T-helper 2 cell treated with Interferon-gamma antibody and Interleukin-4, amounts not matched to agents 5 μg/mL and 100 μg/mL, for 36 hours (primary cell): ENCODE measurements at regions not wholly inside any gene's neighbourhood (a gene's known extent, or its start where the extent isn't known, plus 50 kb on each side); places are given as distances from the start of the nearest gene placed in this dataset.
"Not testable (repeated sequence)": the region's sequence is repeated elsewhere in the genome, so short reads cannot be mapped to it uniquely, and the experiment has no call there.

ENCODE experiments used
- DNase-seq: peaks from one replicate; pipeline ENCODE4 v3.0.0; 2021; ENCODE audit warnings: low spot score
- H3K27ac Mint-ChIP-seq: one replicate; pipeline ENCODE4 v1.8.0; 2021; ENCODE audit warnings: mild to moderate bottlenecking, mixed read lengths
- H3K27me3 Mint-ChIP-seq: one replicate; pipeline ENCODE4 v1.8.0; 2021; ENCODE audit warnings: low read depth, mixed read lengths
- H3K36me3 Mint-ChIP-seq: one replicate; pipeline ENCODE4 v1.8.0; 2021; ENCODE audit warnings: low read depth, mixed read lengths
- H3K4me1 Mint-ChIP-seq: one replicate; pipeline ENCODE4 v1.8.0; 2021; ENCODE audit warnings: low read depth, mixed read lengths
- H3K4me3 Mint-ChIP-seq: one replicate; pipeline ENCODE4 v1.8.0; 2022; ENCODE audit warnings: mild to moderate bottlenecking, moderate library complexity, mixed read lengths
- H3K9me3 Mint-ChIP-seq: one replicate; pipeline ENCODE4 v1.8.0; 2021; ENCODE audit warnings: mixed read lengths

DNA sequence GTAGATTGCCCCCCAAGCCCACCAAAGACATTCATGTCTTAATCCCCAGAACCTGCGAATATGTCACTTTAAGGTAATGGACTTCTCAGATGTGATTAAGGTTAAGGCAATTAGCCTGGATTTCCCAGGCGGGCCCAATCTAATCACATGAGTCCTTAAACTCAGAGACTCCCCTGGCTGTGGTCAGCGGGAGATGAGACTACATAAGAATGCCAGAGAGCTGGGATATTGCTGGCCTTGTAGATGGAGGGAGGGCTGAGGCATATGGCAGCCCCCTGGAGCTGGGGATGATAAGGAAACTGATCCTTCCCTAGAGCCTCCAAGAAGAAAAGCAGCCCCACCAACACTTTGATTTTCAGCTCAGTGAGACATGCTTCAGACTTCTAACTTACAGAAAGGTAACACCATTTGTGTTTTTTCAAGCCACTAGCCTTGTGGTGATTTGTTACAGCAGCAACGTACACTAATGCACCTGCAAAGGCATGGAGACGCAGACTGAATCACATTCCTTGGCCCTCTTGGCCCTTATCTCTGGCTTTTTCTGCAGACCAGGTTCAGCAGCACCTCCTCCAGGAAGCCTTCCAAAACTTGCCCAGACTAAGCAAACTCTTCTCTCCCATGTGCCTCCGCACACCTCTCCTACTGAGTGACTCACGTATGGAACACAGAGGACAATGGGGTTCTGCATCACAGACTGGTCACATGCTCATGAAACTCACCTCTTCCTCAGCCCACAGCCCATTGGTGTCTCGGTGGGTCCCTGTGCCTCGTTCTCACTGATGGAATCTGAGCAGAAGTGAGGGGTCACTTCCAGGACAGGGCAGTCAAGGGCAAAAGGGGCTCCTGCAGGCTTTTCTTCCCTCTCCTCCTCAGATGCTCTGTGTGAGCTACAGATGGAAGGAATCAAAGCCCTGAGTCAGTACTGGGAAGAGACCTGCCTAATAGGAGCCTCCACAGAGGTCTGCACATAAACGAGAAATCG lies 86.3 kb upstream of the HMGXB4 start:
- peaks cover 2% of the 10 kb centered on the region for H3K27me3 Mint-ChIP-seq
- no peaks in the 10 kb centered on the region for H3K4me1 Mint-ChIP-seq

DNA sequence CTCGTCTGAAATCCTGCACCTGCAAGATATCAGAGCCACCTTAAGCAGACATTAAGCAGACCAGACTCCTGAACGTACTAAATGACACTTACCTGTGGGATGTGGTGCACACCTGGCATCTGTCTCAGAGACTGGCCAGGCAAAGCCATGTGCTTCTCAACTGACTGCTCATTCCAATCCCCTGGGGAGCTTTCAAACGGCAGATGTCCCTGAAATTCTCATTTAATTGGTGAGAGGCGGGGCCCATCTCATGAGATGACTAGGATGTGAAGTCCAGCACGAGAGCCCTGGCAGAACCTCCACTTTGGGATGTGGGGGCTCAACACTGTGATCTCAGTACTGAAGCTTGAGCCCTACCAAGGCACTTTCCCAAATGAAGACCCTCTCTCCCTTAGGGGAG lies 84.9 kb upstream of the HMGXB4 start:
- peaks cover 2% of the 10 kb centered on the region for H3K27me3 Mint-ChIP-seq
- DNase-seq, result no peak
- no peak overlapping the region for H3K4me3 Mint-ChIP-seq
- no peak overlapping the region for H3K27ac Mint-ChIP-seq
- H3K4me1 Mint-ChIP-seq, result no peaks in the 10 kb centered on the region
- no peaks in the 10 kb centered on the region for H3K9me3 Mint-ChIP-seq
- no peaks in the 10 kb centered on the region for H3K36me3 Mint-ChIP-seq

More for the DNA sequence above, 86.3 kb upstream of the HMGXB4 start:
- H3K4me3 Mint-ChIP-seq, result no peak overlapping the region
- H3K27ac Mint-ChIP-seq, result no peak overlapping the region
- no peak for DNase-seq
- no peaks in the 10 kb centered on the region for H3K9me3 Mint-ChIP-seq
- H3K36me3 Mint-ChIP-seq, result no peaks in the 10 kb centered on the region

DNA sequence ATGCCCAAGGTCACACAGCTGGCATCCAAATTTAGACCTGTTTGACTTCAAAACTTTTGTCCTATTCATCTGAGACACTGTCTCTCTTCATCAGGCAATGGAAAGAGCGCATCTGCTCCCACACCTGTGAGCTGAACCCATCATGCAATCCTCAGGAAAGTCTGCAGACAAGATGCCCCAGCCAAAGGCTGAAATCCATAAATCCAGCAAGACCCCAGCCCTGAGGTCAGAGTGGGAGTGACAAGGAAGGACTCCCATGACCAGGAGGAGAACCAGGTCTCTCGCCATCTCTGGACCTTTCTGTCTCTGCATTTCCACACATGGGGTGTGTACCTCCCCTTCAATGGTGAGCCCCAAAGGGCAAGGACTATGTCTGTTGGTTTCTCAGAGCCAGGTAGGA lies 83.6 kb upstream of the HMGXB4 start:
- Mint-ChIP-seq H3K4me3 (no peak overlapping the region), H3K36me3 (no peaks in the 10 kb centered on the region), H3K9me3 (no peaks in the 10 kb centered on the region), H3K27ac (no peak overlapping the region), H3K4me1 (no peaks in the 10 kb centered on the region), H3K27me3 (peaks cover under 1% of the 10 kb centered on the region)
- no peak for DNase-seq

DNA sequence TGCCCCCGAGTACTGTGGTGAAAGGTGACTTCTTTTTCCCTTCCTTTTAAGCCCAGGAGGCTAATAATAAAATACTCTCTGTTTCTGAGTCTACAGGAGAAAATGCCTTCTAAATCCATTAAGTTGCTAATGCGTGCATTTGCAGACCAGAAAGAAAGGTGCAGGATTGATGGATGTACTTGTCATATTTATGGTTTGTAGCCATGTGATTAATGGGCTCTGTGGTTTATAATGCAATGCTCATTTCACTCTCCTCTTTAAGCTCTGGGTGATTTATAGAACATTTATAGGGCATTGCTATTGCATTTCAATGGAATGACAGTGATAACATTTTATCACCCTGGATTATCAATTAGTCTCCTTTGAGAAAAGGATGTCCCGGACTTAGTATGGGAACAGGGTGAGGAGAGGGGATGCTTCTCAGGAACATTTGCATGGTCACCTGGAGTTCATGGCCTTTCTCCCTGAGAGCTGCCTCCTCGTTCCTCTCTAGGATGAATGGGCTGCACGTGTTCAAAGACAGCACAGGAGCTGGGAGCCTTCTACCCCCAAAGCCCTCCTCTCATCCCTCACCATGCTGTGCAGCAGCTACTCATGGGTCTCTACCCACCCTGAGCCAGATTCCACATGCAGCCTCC lies 82.8 kb upstream of the HMGXB4 start:
- DNase-seq, result no peak
- no peak overlapping the region for H3K27ac Mint-ChIP-seq
- H3K4me1 Mint-ChIP-seq, result no peaks in the 10 kb centered on the region
- H3K9me3 Mint-ChIP-seq, result no peaks in the 10 kb centered on the region
- no peaks in the 10 kb centered on the region for H3K36me3 Mint-ChIP-seq
- H3K4me3 Mint-ChIP-seq, result no peak overlapping the region
- H3K27me3 Mint-ChIP-seq, result no peaks in the 10 kb centered on the region

GRCh38 chr22:35175392-35175791 lies 81.9 kb upstream of the HMGXB4 start:
- DNase-seq, result no peak
- H3K4me3 Mint-ChIP-seq, result no peak overlapping the region
- H3K4me1 Mint-ChIP-seq, result no peaks in the 10 kb centered on the region
- no peaks in the 10 kb centered on the region for H3K9me3 Mint-ChIP-seq
- H3K36me3 Mint-ChIP-seq, result no peaks in the 10 kb centered on the region
- H3K27ac Mint-ChIP-seq, result no peak overlapping the region
- H3K27me3 Mint-ChIP-seq, result no peaks in the 10 kb centered on the region

GRCh38 chr22:35177811-35178210 lies 79.5 kb upstream of the HMGXB4 start:
- Mint-ChIP-seq H3K9me3 (no peaks in the 10 kb centered on the region), H3K27ac (no peak overlapping the region), H3K4me1 (no peaks in the 10 kb centered on the region), H3K27me3 (no peaks in the 10 kb centered on the region), H3K36me3 (no peaks in the 10 kb centered on the region), H3K4me3 (no peak overlapping the region)
- no peak for DNase-seq

DNA sequence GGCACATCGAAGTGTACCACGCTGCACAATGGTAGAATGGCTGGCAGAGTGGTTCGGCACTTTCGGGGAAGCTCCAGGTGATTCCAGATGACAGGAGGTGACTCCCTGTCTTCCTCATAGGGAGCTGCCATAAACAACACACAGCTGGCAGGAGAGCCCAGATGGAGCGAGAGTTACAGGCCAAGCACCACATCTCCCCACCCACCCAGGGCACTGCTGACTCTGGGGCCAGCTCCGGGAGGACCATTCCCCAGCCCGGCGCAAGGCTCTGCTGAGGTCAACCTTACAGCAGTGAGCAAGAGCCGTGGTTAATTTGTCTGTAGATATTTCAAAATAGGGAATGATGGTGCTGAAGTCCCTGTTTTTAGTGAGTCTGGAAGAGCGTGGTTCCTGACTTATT lies 78.8 kb upstream of the HMGXB4 start:
- no peak for DNase-seq
- Mint-ChIP-seq H3K36me3 (no peaks in the 10 kb centered on the region), H3K4me1 (no peaks in the 10 kb centered on the region), H3K27ac (no peak overlapping the region), H3K4me3 (no peak overlapping the region), H3K9me3 (peaks cover 3% of the 10 kb centered on the region), H3K27me3 (no peaks in the 10 kb centered on the region)

GRCh38 chr22:35183917-35184316 lies 73.4 kb upstream of the HMGXB4 start:
- no peaks in the 10 kb centered on the region for H3K36me3 Mint-ChIP-seq
- no peaks in the 10 kb centered on the region for H3K4me1 Mint-ChIP-seq
- no peak overlapping the region for H3K4me3 Mint-ChIP-seq
- DNase-seq, result no peak
- H3K9me3 Mint-ChIP-seq, result peaks cover 13% of the 10 kb centered on the region
- no peaks in the 10 kb centered on the region for H3K27me3 Mint-ChIP-seq
- H3K27ac Mint-ChIP-seq, result no peak overlapping the region

DNA sequence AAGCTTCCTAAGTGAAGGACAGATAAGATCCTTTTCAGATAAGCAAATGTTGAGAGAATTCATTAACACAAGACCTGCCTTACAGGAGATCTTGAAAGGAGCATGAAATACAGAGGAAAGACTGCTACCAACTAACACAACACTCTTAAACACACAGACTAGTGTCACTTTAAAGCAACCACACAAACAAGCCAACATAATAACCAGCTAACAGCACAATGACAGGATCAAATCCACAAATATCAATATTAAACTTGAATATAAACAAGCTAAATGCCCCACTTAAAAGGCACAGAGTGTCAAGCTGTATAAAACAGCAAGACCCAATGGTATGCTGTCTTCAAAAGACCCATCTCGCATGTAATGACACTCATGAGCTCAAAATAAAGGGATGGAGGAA lies 70.8 kb upstream of the HMGXB4 start:
- Mint-ChIP-seq H3K27me3 (no peaks in the 10 kb centered on the region), H3K36me3 (no peaks in the 10 kb centered on the region), H3K4me1 (no peaks in the 10 kb centered on the region), H3K27ac (no peak overlapping the region), H3K4me3 (no peak overlapping the region), H3K9me3 (peaks cover 30% of the 10 kb centered on the region)
- DNase-seq, result no peak

DNA sequence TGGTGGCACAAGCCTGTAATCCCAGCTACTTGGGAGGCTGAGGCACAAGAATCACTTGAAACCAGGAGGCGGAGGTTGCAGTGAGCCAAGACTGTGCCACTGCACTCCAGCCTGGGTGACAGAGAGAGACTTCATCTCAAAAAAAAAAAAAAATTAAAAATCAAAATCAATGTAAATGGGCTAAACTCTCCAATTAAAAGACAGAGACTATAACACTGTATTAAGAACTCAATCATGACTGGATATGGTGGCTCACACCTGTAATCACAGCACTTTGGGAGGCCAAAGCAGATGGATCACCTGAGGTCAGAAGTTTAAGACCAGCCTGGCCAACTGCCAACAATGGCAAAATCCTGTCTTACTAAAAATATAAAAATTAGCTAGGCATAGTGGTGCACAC lies 68.4 kb upstream of the HMGXB4 start:
- H3K9me3 Mint-ChIP-seq, result peaks cover 25% of the 10 kb centered on the region
- H3K27ac Mint-ChIP-seq, H3K4me1 Mint-ChIP-seq, H3K4me3 Mint-ChIP-seq, H3K27me3 Mint-ChIP-seq, H3K36me3 Mint-ChIP-seq, DNase-seq: not testable (repeated sequence)

- no peak for DNase-seq
- no peaks in the 10 kb centered on the region for H3K27me3 Mint-ChIP-seq
- H3K4me3 Mint-ChIP-seq, result no peak overlapping the region
- peaks cover 25% of the 10 kb centered on the region for H3K9me3 Mint-ChIP-seq
- H3K27ac Mint-ChIP-seq, result no peak overlapping the region
- no peaks in the 10 kb centered on the region for H3K36me3 Mint-ChIP-seq
- H3K4me1 Mint-ChIP-seq, result no peaks in the 10 kb centered on the region
Measured at GRCh38 chr22:35189559-35189958, 67.7 kb upstream of the HMGXB4 start.

GRCh38 chr22:35191412-35191811 lies 65.9 kb upstream of the HMGXB4 start:
- no peaks in the 10 kb centered on the region for H3K4me1 Mint-ChIP-seq
- H3K9me3 Mint-ChIP-seq, result peaks cover 25% of the 10 kb centered on the region
- H3K4me3 Mint-ChIP-seq, result no peak overlapping the region
- no peak overlapping the region for H3K27ac Mint-ChIP-seq
- H3K36me3 Mint-ChIP-seq, result no peaks in the 10 kb centered on the region
- no peaks in the 10 kb centered on the region for H3K27me3 Mint-ChIP-seq
- no peak for DNase-seq

DNA sequence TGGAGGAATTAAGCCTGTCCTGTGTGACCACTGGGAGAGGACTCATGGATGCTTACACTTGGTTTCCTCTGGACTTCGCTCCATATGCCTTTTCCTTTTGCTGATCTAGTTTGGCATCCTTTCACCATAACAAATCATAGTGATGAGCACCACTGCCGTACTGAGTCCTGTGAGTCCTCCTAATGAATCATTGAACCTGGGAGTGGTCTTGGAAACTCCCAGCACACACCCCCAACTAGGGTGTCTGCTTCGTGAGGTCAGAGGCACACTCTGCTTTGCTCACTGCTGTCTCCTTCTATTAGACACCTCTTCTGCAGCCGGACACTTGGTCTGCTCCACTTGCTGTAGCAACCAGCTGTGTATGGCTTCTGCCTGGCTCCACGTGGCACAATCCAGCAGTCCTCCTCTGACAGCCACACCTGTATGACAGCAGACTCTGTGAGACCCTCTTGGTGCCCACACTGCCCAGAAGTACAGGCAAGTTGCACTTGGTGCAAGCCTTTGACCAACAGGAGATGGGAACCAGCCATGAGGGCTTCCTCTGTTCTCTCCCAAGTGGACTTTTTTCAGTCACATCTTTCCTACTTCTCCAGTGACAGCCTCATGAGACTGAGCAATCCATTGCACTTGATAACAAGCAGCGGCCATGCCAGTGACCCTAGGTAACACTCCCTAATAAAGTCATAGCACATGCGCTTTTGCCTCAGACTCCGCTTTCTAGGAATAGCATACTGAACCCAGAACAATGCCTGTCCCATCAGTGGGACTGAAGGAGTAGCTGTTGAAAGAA lies 65.0 kb upstream of the HMGXB4 start:
- Mint-ChIP-seq H3K4me3 (no peak overlapping the region), H3K27me3 (no peaks in the 10 kb centered on the region), H3K27ac (no peak overlapping the region), H3K36me3 (no peaks in the 10 kb centered on the region), H3K4me1 (no peaks in the 10 kb centered on the region), H3K9me3 (peaks cover 25% of the 10 kb centered on the region)
- no peak for DNase-seq

GRCh38 chr22:35195226-35195625 lies 62.1 kb upstream of the HMGXB4 start:
- H3K36me3 Mint-ChIP-seq, result no peaks in the 10 kb centered on the region
- DNase-seq, result no peak
- no peaks in the 10 kb centered on the region for H3K4me1 Mint-ChIP-seq
- H3K27me3 Mint-ChIP-seq, result peaks cover 7% of the 10 kb centered on the region
- no peak overlapping the region for H3K4me3 Mint-ChIP-seq
- H3K27ac Mint-ChIP-seq, result no peak overlapping the region
- peaks cover 8% of the 10 kb centered on the region for H3K9me3 Mint-ChIP-seq
